Heart right ventricle (tissue), 16 donors: ENCODE measurements at regions not wholly inside any gene's neighbourhood (a gene's known extent, or its start where the extent isn't known, plus 50 kb on each side); places are given as distances from the start of the nearest gene placed in this dataset.
"Not testable (repeated sequence)": the region's sequence is repeated elsewhere in the genome, so short reads cannot be mapped to it uniquely, and the experiment has no call there.

Experiments
- ATAC-seq, 8 donors: fragments of 200-7000 bp; cut with Tn5 transposase; one replicate each; pipeline ENCODE4 v1.9.1; 2020; ENCODE audit warnings: mild to moderate bottlenecking in 8 of 8, moderate library complexity in 8 of 8, moderate number of reproducible peaks in 1 of 8
- DNase-seq, 2 donors: peaks; one replicate each; pipeline ENCODE4 v3.0.0-alpha.2; 2020
- H3K27ac ChIP-seq, 10 donors: fragments of 200-600 bp; sonication (generic) in 2 of 10; one replicate each; pipeline versions ENCODE4 v1.5.0 to v1.8.0; 2020 to 2022; ENCODE audit warnings: mild to moderate bottlenecking in 3 of 10
- H3K27me3 ChIP-seq, 7 donors: fragments of 200-600 bp; one replicate each; pipeline ENCODE4 v1.8.0; 2021 to 2022; ENCODE audit warnings: mild to moderate bottlenecking in 2 of 7
- H3K36me3 ChIP-seq, 9 donors: fragments of 200-600 bp; sonication (generic) in 1 of 9; one replicate each; pipeline versions ENCODE4 v1.5.0 to v1.8.0; 2020 to 2022; ENCODE audit warnings: mild to moderate bottlenecking in 2 of 9
- H3K4me1 ChIP-seq, 9 donors: fragments of 200-600 bp; sonication (generic) in 1 of 9; one replicate each; pipeline versions ENCODE4 v1.5.0 to v1.8.0; 2020 to 2022; ENCODE audit warnings: mild to moderate bottlenecking in 4 of 9
- H3K4me3 ChIP-seq, 10 donors: fragments of 200-600 bp; sonication (generic) in 2 of 10; one replicate each; pipeline versions ENCODE4 v1.5.0 to v1.8.0; 2020 to 2022; ENCODE audit warnings: mild to moderate bottlenecking in 7 of 10, moderate library complexity in 2 of 10
- H3K9me3 ChIP-seq, 11 donors: fragments of 200-600 bp in 10 of 11; sonication (generic) in 2 of 11; one replicate each; pipeline versions ENCODE4 v1.5.0 to v1.8.0; 2013 to 2022; ENCODE audit warnings: mild to moderate bottlenecking in 2 of 11, control low read depth in 1 of 11, moderate library complexity in 1 of 11
- CTCF ChIP-seq, 9 donors: fragments of 200-600 bp; sonication (generic) in 2 of 9; IDR thresholded peaks; one replicate each; pipeline versions ENCODE4 v1.5.0 to v1.8.0; 2021 to 2022; ENCODE audit warnings: antibody characterized with exemption in 9 of 9, mild to moderate bottlenecking in 5 of 9, moderate library complexity in 1 of 9
- WGBS, 2 donors: extraction: QIAGEN DNeasy Blood & Tissue Kit; methylation state at CpG; one replicate each; pipeline ENCODE4 v1.1.7; 2013; ENCODE audit warnings: inconsistent platforms in 1 of 2; 5-methylcytosine and 5-hydroxymethylcytosine counted together
- intact Hi-C, 10 donors: fragments of 100-400 bp; cut with DNase I; formaldehyde crosslinking; loops; one replicate each; pipeline versions ENCODE4 v1.11.1 to v1.14.2; 2022
- donor health status: Arrhythmogenic right ventricular cardiomyopathy.
- donor health status: ischemic (EF 13 %, LVEDD 7.1; RV severe dilation, severe dysfunction).
- donor health status: healthy with polysubstance abuse.
- donor health status: DM: no; HTN: yes; CAD: no.
- donor health status: DM: no; HTN: no; CAD: no.
- donor health status: ischemic (EF 25% LVEDD 6.9; RV normal size, moderate dysfunction).
- donor health status: ischemic (EF 25% LVEDD 5.7; RV mildly dilated, moderate dysfunction).
- donor health status: healthy.
- donor health status: DM: yes; HTN: yes; CAD: no.
- donor health status: Ischemic cardiomyopathy.
- donor health status: ischemic (EF 35%, LVEDD 5.7; RV mildly dilated, moderate dysfunction).
- donor health status: nonischemic (EF 11% LVEDD 7.7; RV severe dilation, severe dysfunction).
- donor health status: DM: yes; HTN: yes; CAD: no.
- donor health status: PGD.
- donor health status: ischemic (EF 29% LVEDD 5.4; RV normal size, mild dysfunction).
- donor health status: nonischemic (EF 23%, LVEDD 6.1; RV moderate dilation, normal function).

- no peak overlapping the region for H3K27ac ChIP-seq
- peaks cover 0 to 12% (median 0%) of the 10 kb centered on the region in 11 donors for H3K9me3 ChIP-seq
- H3K4me1 ChIP-seq = no peaks in the 10 kb centered on the region
- peaks cover 0 to 7% (median 0%) of the 10 kb centered on the region in 7 donors for H3K27me3 ChIP-seq
- WGBS, 2 donors = 92 to 97% methylated on average over 14 of the region's 14 CpGs
- H3K4me3 ChIP-seq = no peak overlapping the region
- no peak for TF ChIP-seq CTCF (IDR thresholded peaks at IDR 0.05)
- intact Hi-C loops = no loop called here
- no peaks in the 10 kb centered on the region for H3K36me3 ChIP-seq
- peak in 1 of 2 donors; percentile 8 for DNase-seq
- ATAC-seq = no peak
These were observed 95.0 kb upstream of the TERB2 start for GRCh38 chr15:44861439-44861910.

GRCh38 chr15:44861917-44862316, 94.6 kb upstream of the TERB2 start:
- WGBS, 2 donors = 94% methylated on average over 6 of the region's 6 CpGs
- ATAC-seq (no peak), DNase-seq (no peak)
- peaks cover 0 to 13% (median 0%) of the 10 kb centered on the region in 11 donors for H3K9me3 ChIP-seq
- H3K27ac ChIP-seq = no peak overlapping the region
- no peaks in the 10 kb centered on the region for H3K4me1 ChIP-seq
- no peak overlapping the region for H3K4me3 ChIP-seq
- H3K27me3 ChIP-seq = peaks cover 0 to 7% (median 0%) of the 10 kb centered on the region in 7 donors
- TF ChIP-seq CTCF (IDR thresholded peaks at IDR 0.05) = no peak
- H3K36me3 ChIP-seq = no peaks in the 10 kb centered on the region
- intact Hi-C loops = no loop called here

- ATAC-seq, DNase-seq, H3K27ac ChIP-seq, H3K27me3 ChIP-seq, H3K4me3 ChIP-seq, H3K36me3 ChIP-seq, intact Hi-C loops, H3K4me1 ChIP-seq: not testable (repeated sequence)
- WGBS, 2 donors = 79 to 85% methylated on average over 1 of the region's 1 CpG
- peaks cover 0 to 22% (median 0%) of the 10 kb centered on the region in 11 donors for H3K9me3 ChIP-seq
These were observed 93.6 kb upstream of the TERB2 start for GRCh38 chr15:44862866-44863265.

DNA sequence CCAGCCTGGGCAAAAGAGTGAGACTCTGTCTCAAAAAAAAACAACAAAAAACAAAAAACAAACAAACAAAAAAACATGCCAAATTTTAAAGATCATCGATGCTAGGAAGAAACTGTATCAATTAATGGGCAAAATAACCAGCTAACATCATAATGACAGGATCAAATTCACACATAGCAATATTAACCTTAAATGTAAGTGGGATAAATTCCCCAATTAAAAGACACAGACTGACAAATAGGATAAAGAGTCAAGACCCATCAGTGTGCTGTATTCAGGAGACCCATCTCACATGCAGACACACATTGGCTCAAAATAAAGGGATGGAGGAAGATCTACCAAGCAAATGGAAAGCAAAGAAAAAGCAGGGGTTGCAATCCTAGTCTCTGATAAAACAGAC, 88.4 kb upstream of the TERB2 start:
- intact Hi-C loops, H3K4me3 ChIP-seq, ATAC-seq, H3K27me3 ChIP-seq, H3K27ac ChIP-seq, DNase-seq, H3K4me1 ChIP-seq, H3K36me3 ChIP-seq: not testable (repeated sequence)
- WGBS, 2 donors = 82 to 85% methylated on average over 1 of the region's 1 CpG
- H3K9me3 ChIP-seq = peaks cover 0 to 26% (median 0%) of the 10 kb centered on the region in 11 donors

GRCh38 chr15:44870125-44870524, 86.4 kb upstream of the TERB2 start:
- ATAC-seq, H3K27me3 ChIP-seq, DNase-seq, H3K27ac ChIP-seq, H3K4me3 ChIP-seq, H3K36me3 ChIP-seq, intact Hi-C loops, H3K4me1 ChIP-seq: not testable (repeated sequence)
- peaks cover 0 to 37% (median 6%) of the 10 kb centered on the region in 11 donors for H3K9me3 ChIP-seq
- WGBS, 2 donors = 78 to 81% methylated on average over 4 of the region's 4 CpGs

DNA sequence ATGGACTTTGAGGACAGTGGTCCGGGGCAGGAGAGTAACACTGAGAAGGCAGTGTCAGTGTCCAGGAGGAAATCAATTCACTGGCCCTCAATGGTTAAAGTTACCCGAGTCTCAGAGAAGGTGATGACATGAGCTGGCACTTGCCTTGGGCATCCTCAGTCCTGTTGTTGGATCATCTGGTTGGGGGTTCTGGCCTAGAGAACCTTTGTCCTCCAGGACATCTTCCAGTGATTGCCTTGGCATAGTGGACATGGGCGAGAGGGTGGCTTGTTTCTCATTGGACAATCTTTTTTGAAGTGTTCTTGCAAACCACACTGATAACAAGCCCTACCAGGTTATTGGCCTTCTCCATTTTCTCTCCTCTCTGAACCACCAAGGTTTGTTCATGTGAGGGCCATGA, 83.4 kb upstream of the TERB2 start:
- no peak for ATAC-seq

More for the DNA sequence above, 83.4 kb upstream of the TERB2 start:
- Histone ChIP-seq H3K9me3 (peaks cover 0 to 55% (median 30%) of the 10 kb centered on the region in 11 donors), H3K27ac (no peak overlapping the region), H3K27me3 (peaks cover 0 to 5% (median 0%) of the 10 kb centered on the region in 7 donors), H3K36me3 (no peaks in the 10 kb centered on the region), H3K4me1 (no peaks in the 10 kb centered on the region), H3K4me3 (no peak overlapping the region)
- whole genome bisulfite sequencing, 2 donors = 84 to 85% methylated on average over 3 of the region's 3 CpGs
- TF ChIP-seq CTCF (IDR thresholded peaks at IDR 0.05) = no peak
- no peak for DNase-seq
- intact Hi-C loops = no loop called here
